SU-DHL-6 (cell line): ENCODE measurements at regions not wholly inside any gene's neighbourhood (a gene's known extent, or its start where the extent isn't known, plus 50 kb on each side); places are given as distances from the start of the nearest gene placed in this dataset.
"Not testable (repeated sequence)": the region's sequence is repeated elsewhere in the genome, so short reads cannot be mapped to it uniquely, and the experiment has no call there.

Experiments
- H2AFZ ChIP-seq: fragments of 200-600 bp; sonication (generic); 2 replicates; pipeline ENCODE4 v1.6.1; 2014; ENCODE audit warnings: low read depth, mild to moderate bottlenecking, moderate library complexity, mixed read lengths, antibody characterized with exemption, low read length; ENCODE audit not compliant: severe bottlenecking
- H3F3A ChIP-seq: fragments of 200-600 bp; shearing (Covaris generic); 2 replicates; pipeline ENCODE4 v1.6.0; 2016; ENCODE audit warnings: antibody characterized with exemption, mild to moderate bottlenecking; ENCODE audit not compliant: insufficient read depth
- H3K27ac ChIP-seq: fragments of 200-600 bp; sonication (generic); 2 replicates; pipeline ENCODE4 v1.5.1; 2016; ENCODE audit warnings: low read depth, mild to moderate bottlenecking, low read length, moderate library complexity, mixed read lengths
- H3K27me3 ChIP-seq: fragments of 200-600 bp; sonication (generic), shearing (Covaris generic); 2 replicates; pipeline ENCODE4 v1.6.0; 2014; ENCODE audit warnings: mild to moderate bottlenecking, low read length
- H3K36me3 ChIP-seq: fragments of 200-600 bp; sonication (generic); 2 replicates; pipeline ENCODE4 v1.6.1; 2014; ENCODE audit warnings: mild to moderate bottlenecking, low read length, mixed read lengths
- H3K4me2 ChIP-seq: fragments of 300-600, 200-600 bp; shearing (Covaris generic), sonication (generic); 2 replicates; pipeline ENCODE4 v1.6.0; 2014; ENCODE audit warnings: low read length, low read depth, mild to moderate bottlenecking; ENCODE audit not compliant: poor library complexity, severe bottlenecking
- H3K4me3 ChIP-seq: fragments of 200-600 bp; sonication (generic); 2 replicates; pipeline ENCODE4 v1.5.1; 2014; ENCODE audit warnings: antibody characterized with exemption, low read length, mild to moderate bottlenecking, mixed read lengths; ENCODE audit not compliant: insufficient read depth, poor library complexity, severe bottlenecking
- H3K79me2 ChIP-seq: fragments of 200-600 bp; sonication (generic); 2 replicates; pipeline ENCODE4 v1.6.1; 2014; ENCODE audit warnings: mild to moderate bottlenecking, low read length, moderate library complexity; ENCODE audit not compliant: insufficient read depth
- H3K9ac ChIP-seq: fragments of 200-600 bp; sonication (generic); 2 replicates; pipeline ENCODE4 v1.7.0; 2014; ENCODE audit warnings: mild to moderate bottlenecking, low read length
- H3K9me2 ChIP-seq: fragments of 200-600 bp; sonication (generic); replicated peaks from 2 replicates; pipeline ENCODE4 v1.6.1; 2014; ENCODE audit warnings: low read length; ENCODE audit not compliant: insufficient read depth
- H3K9me3 ChIP-seq: fragments of 200-600 bp; sonication (generic); 2 replicates; pipeline ENCODE4 v1.6.1; 2014; ENCODE audit warnings: low read length, mixed read lengths; ENCODE audit not compliant: insufficient read depth
- H4K20me1 ChIP-seq: fragments of 200-600 bp; sonication (generic); 2 replicates; pipeline ENCODE4 v1.6.1; 2014; ENCODE audit warnings: low read depth, mild to moderate bottlenecking, antibody characterized with exemption, low read length, moderate library complexity, mixed read lengths
- EZH2phosphoT487 ChIP-seq: fragments of 200-600 bp; sonication (generic), shearing (Covaris generic); conservative IDR thresholded peaks from 2 replicates; pipeline ENCODE4 v1.6.1; 2018; ENCODE audit warnings: mild to moderate bottlenecking, antibody characterized with exemption, low read length, moderate library complexity, mixed read lengths
- TF ChIP-seq, protein P1 (sequence below): fragments of 200-600 bp; sonication (generic); IDR thresholded peaks from one replicate; pipeline ENCODE4 v1.5.1; 2017; ENCODE audit warnings: antibody characterized with exemption, mild to moderate bottlenecking, low read length, moderate library complexity; ENCODE audit not compliant: insufficient read depth, poor library complexity, severe bottlenecking

DNA sequence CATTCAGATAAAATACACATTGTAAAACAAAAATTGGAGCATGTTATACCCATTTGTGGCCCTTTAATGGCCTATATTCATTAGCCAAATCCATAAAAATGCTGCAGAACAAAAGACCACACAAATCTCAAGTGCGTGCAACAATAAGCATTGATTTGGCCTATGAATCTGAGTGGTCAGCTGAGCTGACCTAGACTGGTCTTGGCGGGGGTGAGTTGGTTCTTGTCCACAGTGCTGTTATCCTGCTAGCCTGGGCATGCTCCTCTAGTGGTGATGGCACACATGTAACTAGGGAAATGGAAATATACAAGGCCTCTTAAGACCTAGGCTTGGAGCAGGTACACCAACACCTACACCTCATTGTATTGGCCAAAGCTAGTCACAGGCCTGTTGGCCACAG is 122.2 kb upstream of the TBCA start:
- Histone ChIP-seq H3K9me2 (no peaks in the 10 kb centered on the region), H3F3A (no peaks in the 10 kb centered on the region), H3K4me2 (no peak overlapping the region), H3K27me3 (no peaks in the 10 kb centered on the region), H3K36me3 (no peaks in the 10 kb centered on the region), H2AFZ (no peak overlapping the region), H4K20me1 (no peaks in the 10 kb centered on the region), H3K9ac (no peak overlapping the region), H3K4me3 (no peak overlapping the region), H3K27ac (no peak overlapping the region), H3K9me3 (no peaks in the 10 kb centered on the region), H3K79me2 (no peaks in the 10 kb centered on the region)
- TF ChIP-seq, protein P1, sequence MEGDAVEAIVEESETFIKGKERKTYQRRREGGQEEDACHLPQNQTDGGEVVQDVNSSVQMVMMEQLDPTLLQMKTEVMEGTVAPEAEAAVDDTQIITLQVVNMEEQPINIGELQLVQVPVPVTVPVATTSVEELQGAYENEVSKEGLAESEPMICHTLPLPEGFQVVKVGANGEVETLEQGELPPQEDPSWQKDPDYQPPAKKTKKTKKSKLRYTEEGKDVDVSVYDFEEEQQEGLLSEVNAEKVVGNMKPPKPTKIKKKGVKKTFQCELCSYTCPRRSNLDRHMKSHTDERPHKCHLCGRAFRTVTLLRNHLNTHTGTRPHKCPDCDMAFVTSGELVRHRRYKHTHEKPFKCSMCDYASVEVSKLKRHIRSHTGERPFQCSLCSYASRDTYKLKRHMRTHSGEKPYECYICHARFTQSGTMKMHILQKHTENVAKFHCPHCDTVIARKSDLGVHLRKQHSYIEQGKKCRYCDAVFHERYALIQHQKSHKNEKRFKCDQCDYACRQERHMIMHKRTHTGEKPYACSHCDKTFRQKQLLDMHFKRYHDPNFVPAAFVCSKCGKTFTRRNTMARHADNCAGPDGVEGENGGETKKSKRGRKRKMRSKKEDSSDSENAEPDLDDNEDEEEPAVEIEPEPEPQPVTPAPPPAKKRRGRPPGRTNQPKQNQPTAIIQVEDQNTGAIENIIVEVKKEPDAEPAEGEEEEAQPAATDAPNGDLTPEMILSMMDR, result no peak
- no peak for TF ChIP-seq EZH2phosphoT487

DNA sequence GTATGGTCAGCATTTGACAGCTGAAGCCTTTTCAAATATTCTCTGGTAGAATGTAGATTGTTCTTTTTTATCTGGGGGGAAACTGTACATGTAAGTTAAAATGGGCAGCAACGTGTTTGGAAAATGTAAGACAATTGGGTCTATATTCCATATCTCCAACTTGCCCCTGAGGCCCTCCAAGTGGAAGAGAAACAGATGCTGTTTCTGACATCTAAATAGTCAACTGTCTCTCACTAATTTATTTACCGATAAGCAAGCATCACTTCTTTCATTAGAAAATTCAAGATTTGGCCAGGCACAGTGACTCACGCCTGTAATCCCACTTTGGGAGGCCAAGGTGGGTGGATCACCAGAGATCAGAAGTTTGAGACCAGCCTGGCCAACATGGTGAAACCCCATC is 120.2 kb upstream of the TBCA start:
- H3K9me2 ChIP-seq, result no peaks in the 10 kb centered on the region
- H3K79me2 ChIP-seq, result no peaks in the 10 kb centered on the region
- H3K4me3 ChIP-seq, result no peak overlapping the region
- no peak overlapping the region for H3K27ac ChIP-seq
- no peak overlapping the region for H3K4me2 ChIP-seq
- no peaks in the 10 kb centered on the region for H3K36me3 ChIP-seq
- H3K9me3 ChIP-seq, result no peaks in the 10 kb centered on the region
- H4K20me1 ChIP-seq, result no peaks in the 10 kb centered on the region
- H3K9ac ChIP-seq, result no peak overlapping the region
- no peak overlapping the region for H2AFZ ChIP-seq
- no peaks in the 10 kb centered on the region for H3F3A ChIP-seq
- no peaks in the 10 kb centered on the region for H3K27me3 ChIP-seq
- TF ChIP-seq, protein P1, result no peak
- TF ChIP-seq EZH2phosphoT487, result no peak

DNA sequence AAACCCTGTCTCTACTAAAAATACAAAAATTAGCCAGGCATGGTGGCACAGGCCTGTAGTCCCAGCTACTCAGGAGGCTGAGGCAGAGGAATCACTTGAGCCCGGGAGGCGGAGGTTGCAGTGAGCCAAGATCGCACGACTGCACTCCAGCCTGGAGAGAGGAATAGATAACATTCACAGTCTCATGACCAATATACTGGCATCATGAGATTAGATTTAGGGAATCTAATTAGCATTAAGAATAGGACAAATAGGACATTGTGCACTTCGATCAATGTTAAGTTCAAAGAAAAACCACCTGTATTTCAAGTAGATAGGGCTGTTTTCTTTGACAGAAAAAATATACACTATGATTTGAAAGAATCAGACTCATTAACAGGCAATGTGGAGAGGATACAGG is 118.0 kb upstream of the TBCA start:
- H3K36me3 ChIP-seq, H3K4me2 ChIP-seq, H3K27ac ChIP-seq, H3K9me3 ChIP-seq, H3K27me3 ChIP-seq, H3K9ac ChIP-seq, H3K79me2 ChIP-seq, H3K4me3 ChIP-seq, H3F3A ChIP-seq, H2AFZ ChIP-seq, H4K20me1 ChIP-seq, H3K9me2 ChIP-seq: not testable (repeated sequence)

DNA sequence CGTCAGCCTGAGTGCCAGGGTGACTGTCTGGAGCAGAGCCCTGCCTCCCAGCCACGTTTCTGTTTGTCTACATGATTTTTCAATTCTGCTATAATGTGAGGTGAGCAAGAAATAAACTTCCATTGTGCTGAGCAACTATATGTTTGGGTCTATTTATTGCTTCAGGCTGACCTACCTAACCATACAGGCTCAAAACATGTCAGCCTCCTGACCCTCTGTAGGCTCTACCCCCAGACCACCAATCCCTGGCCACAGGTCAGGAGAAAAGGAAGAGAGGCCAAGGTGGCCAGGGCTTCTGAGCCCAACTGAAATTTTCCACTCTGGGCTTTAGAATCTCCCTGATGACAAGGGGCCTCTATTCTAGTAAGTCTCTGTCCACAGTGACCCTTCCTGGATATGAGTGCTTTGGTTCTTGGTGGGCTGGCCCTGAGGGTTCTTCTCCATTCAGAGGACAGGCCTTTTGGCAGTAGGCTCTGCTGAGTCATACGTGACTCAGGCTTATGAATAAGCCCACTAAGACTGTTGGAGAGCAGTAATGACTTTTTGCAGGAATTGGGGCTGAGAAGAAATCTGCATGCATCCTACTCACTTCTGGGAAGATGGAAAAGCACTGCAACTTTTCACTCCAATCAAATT is 117.2 kb upstream of the TBCA start:
- Histone ChIP-seq H2AFZ (no peak overlapping the region), H3K4me2 (no peak overlapping the region), H3K27ac (no peak overlapping the region), H3K9ac (no peak overlapping the region), H3K36me3 (no peaks in the 10 kb centered on the region), H4K20me1 (no peaks in the 10 kb centered on the region), H3F3A (no peaks in the 10 kb centered on the region), H3K79me2 (no peaks in the 10 kb centered on the region), H3K27me3 (no peaks in the 10 kb centered on the region), H3K9me3 (no peaks in the 10 kb centered on the region), H3K9me2 (no peaks in the 10 kb centered on the region), H3K4me3 (no peak overlapping the region)
- TF ChIP-seq, protein P1, result no peak
- no peak for TF ChIP-seq EZH2phosphoT487
